KMS-11 (cell line): ENCODE measurements at regions not wholly inside any gene's neighbourhood (a gene's known extent, or its start where the extent isn't known, plus 50 kb on each side); places are given as distances from the start of the nearest gene placed in this dataset.

ENCODE experiments used
- H2AFZ ChIP-seq: fragments of 200-600 bp; sonication (generic); 2 replicates; pipeline ENCODE4 v1.6.1; 2016; ENCODE audit warnings: antibody characterized with exemption, mixed run types, low read depth
- H3K27ac ChIP-seq: fragments of 200-600 bp; sonication (generic); 2 replicates; pipeline ENCODE4 v1.6.1; 2016; ENCODE audit warnings: mild to moderate bottlenecking, mixed run types
- H3K27me3 ChIP-seq: fragments of 200-600 bp; sonication (generic); 2 replicates; pipeline ENCODE4 v1.6.1; 2017; ENCODE audit warnings: mild to moderate bottlenecking, low read depth, mixed run types, moderate library complexity; ENCODE audit not compliant: insufficient read depth
- H3K36me3 ChIP-seq: fragments of 200-600 bp; sonication (generic); 2 replicates; pipeline ENCODE4 v1.6.1; 2017; ENCODE audit warnings: mild to moderate bottlenecking, mixed run types; ENCODE audit not compliant: insufficient read depth
- H3K4me1 ChIP-seq: fragments of 200-600 bp; sonication (generic); 2 replicates; pipeline ENCODE4 v1.6.1; 2016; ENCODE audit warnings: mild to moderate bottlenecking, low read depth, mixed run types; ENCODE audit not compliant: poor library complexity, severe bottlenecking
- H3K4me2 ChIP-seq: fragments of 200-600 bp; sonication (generic); 2 replicates; pipeline ENCODE4 v1.7.0; 2016; ENCODE audit warnings: mild to moderate bottlenecking, mixed run types
- H3K4me3 ChIP-seq: fragments of 200-600 bp; sonication (generic); IDR thresholded peaks from 2 replicates; pipeline ENCODE4 v1.6.1; 2017; ENCODE audit warnings: low read depth, low read length, mixed read lengths; ENCODE audit not compliant: insufficient read depth
- H3K79me2 ChIP-seq: fragments of 200-600 bp; sonication (generic); 2 replicates; pipeline ENCODE4 v1.6.1; 2016; ENCODE audit warnings: low read depth, mixed run types; ENCODE audit not compliant: insufficient read depth
- H3K9ac ChIP-seq: fragments of 200-600 bp; sonication (generic); 2 replicates; pipeline ENCODE4 v1.6.1; 2016; ENCODE audit warnings: mild to moderate bottlenecking, mixed run types
- H4K20me1 ChIP-seq: fragments of 200-600 bp; sonication (generic); 2 replicates; pipeline ENCODE4 v1.6.1; 2016; ENCODE audit warnings: mild to moderate bottlenecking, mixed run types; ENCODE audit not compliant: insufficient read depth
- TF ChIP-seq, protein P1 (sequence below): fragments of 200-600 bp; sonication (generic); conservative IDR thresholded peaks from 2 replicates; pipeline ENCODE4 v1.6.1; 2017; ENCODE audit warnings: low read depth, mild to moderate bottlenecking, antibody characterized with exemption, low read length, moderate library complexity, mixed read lengths

DNA sequence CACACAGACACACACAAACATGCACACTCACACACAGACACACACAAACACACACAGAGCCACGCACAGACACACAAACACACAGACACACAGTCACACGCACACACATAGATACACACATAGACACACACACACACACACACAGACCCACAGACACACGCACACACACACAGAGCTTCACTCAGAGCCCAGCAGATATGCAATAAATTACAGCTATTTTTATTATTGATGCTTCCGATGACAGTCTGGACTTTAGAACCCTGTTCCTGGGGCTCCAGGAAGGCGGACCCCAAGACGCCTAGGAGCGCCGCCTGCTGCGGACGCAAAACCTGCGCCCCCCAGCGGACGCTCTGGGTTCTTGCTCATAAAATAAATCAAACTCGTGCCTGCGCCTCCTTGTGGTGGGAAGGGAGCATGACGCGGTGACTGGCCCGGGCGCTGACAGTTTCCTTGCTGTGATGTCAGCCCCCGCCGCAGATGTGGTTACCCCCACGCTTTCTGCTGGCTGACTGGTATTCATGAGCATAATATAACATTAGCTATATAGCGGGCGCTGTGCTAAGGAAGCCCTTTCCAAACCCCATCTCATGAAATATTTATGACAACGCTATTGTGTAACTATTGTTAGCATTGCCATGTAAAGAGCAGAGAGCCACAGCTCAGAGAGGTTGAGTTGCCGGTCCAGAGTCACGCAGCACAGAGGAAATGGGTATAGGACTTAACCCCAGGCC, 64.4 kb upstream of the TM9SF2 start:
- no peak overlapping the region for H3K9ac ChIP-seq
- TF ChIP-seq, protein P1, sequence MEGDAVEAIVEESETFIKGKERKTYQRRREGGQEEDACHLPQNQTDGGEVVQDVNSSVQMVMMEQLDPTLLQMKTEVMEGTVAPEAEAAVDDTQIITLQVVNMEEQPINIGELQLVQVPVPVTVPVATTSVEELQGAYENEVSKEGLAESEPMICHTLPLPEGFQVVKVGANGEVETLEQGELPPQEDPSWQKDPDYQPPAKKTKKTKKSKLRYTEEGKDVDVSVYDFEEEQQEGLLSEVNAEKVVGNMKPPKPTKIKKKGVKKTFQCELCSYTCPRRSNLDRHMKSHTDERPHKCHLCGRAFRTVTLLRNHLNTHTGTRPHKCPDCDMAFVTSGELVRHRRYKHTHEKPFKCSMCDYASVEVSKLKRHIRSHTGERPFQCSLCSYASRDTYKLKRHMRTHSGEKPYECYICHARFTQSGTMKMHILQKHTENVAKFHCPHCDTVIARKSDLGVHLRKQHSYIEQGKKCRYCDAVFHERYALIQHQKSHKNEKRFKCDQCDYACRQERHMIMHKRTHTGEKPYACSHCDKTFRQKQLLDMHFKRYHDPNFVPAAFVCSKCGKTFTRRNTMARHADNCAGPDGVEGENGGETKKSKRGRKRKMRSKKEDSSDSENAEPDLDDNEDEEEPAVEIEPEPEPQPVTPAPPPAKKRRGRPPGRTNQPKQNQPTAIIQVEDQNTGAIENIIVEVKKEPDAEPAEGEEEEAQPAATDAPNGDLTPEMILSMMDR = peak; percentile 95

DNA sequence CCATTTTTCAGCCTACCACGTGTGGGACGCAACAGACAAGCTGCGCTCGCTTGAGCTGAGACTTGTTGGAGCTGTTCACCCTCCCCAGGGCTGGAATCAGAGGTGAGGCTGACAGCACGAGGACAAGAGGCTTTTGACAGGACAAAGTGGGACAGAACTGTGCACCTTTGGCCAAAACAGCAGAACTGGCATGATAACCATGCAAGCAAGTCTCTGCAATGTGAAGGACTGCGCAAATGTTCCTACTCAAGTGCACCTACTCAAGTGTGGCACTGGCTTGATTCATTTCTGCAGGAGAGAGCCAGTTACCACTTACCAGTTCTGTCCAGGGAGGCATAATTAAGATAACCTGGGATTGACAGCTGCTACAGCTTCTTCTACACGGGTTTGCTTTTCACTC, 62.2 kb upstream of the TM9SF2 start:
- no peak overlapping the region for H3K27ac ChIP-seq
- H3K4me2 ChIP-seq = no peak overlapping the region
- no peak overlapping the region for H3K4me3 ChIP-seq
- H3K79me2 ChIP-seq = no peaks in the 10 kb centered on the region
- H3K9ac ChIP-seq = no peak overlapping the region
- peaks cover 3% of the 10 kb centered on the region for H3K4me1 ChIP-seq
- H3K27me3 ChIP-seq = no peaks in the 10 kb centered on the region
- no peak overlapping the region for H2AFZ ChIP-seq
- H4K20me1 ChIP-seq = no peaks in the 10 kb centered on the region
- TF ChIP-seq, protein P1 = no peak
- no peaks in the 10 kb centered on the region for H3K36me3 ChIP-seq

More for the DNA sequence above, 64.4 kb upstream of the TM9SF2 start:
- Histone ChIP-seq H3K36me3 (no peaks in the 10 kb centered on the region), H3K4me1 (peaks cover 19% of the 10 kb centered on the region), H4K20me1 (no peaks in the 10 kb centered on the region), H3K79me2 (no peaks in the 10 kb centered on the region), H3K4me2 (peak overlapping the region; percentile 9; the same call in 1 of the 2 replicates), H2AFZ (no peak overlapping the region; the same call in 1 of the 2 replicates), H3K27ac (no peak overlapping the region), H3K4me3 (no peak overlapping the region), H3K27me3 (no peaks in the 10 kb centered on the region)

DNA sequence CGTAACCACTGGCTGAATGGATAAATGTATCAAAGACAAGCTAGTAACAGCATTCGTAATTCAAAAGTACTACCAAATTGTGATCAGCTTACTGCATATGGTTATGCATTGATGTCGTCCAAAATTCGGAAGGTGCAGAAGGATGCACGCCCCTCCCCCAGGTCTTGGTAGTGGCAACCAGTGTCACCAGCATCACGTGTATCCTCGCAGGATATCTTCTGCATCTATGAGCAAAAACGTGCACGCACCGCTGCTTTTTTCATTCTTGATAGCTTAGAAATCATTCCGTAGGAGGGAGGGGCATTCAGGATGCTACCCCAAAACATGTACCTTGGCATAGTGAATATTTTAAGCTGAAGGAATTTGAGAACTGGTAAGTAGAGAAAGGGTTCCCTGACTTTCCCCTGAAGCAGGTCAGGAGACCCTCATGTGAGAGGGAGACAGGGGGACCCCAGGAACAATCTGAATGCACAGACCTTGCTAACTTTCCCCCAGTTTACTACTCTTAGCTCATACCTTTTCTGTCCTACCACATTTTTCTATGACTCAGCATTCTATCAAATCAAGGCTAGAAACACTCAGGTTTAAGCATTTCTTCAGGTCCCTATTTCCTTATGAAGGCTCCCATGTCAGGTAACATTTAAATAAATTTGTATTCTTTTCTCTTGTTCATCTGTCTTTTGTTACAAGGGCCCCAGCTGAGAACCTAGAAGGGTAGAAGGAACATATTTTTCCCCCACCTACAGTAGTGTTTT, 61.2 kb upstream of the TM9SF2 start:
- no peak overlapping the region for H3K9ac ChIP-seq
- no peaks in the 10 kb centered on the region for H3K36me3 ChIP-seq
- H3K4me1 ChIP-seq = peaks cover 3% of the 10 kb centered on the region
- TF ChIP-seq, protein P1 = no peak
- no peaks in the 10 kb centered on the region for H4K20me1 ChIP-seq
- H3K4me2 ChIP-seq = no peak overlapping the region
- H3K27ac ChIP-seq = no peak overlapping the region
- no peaks in the 10 kb centered on the region for H3K27me3 ChIP-seq
- no peak overlapping the region for H3K4me3 ChIP-seq
- no peaks in the 10 kb centered on the region for H3K79me2 ChIP-seq
- H2AFZ ChIP-seq = no peak overlapping the region

DNA sequence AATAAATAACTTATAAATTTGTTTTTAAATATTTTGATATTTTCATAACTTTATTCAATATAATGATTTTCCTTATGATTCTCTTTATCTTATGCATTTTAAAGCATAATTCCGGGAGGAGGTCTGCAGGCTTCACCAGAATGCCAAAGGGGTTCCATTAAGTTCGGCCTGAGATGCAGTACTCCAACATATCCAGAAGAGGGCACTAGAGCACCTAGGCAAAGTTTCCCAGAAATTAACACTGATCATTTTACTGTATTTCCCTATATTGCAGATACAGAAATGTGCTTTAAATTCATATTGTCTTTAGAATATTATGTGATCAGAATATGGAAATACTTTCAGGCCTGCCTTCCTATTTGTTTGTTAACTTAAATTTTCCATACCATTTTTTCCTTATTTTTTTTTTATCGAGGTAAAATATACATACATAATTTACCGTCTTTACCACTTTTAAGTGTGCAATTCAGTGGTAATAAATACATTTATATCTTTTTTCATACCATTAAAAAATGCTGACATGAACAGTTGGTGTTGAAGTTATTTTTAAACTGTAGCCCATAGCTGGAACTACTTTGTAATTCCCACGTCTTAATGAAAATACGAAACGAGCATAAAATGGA, 58.9 kb upstream of the TM9SF2 start:
- H2AFZ ChIP-seq = no peak overlapping the region
- no peaks in the 10 kb centered on the region for H4K20me1 ChIP-seq
- TF ChIP-seq, protein P1 = peak; percentile 75; the same call in 1 of the 2 replicates

More for the DNA sequence above, 58.9 kb upstream of the TM9SF2 start:
- Histone ChIP-seq H3K4me2 (no peak overlapping the region), H3K79me2 (no peaks in the 10 kb centered on the region), H3K4me3 (no peak overlapping the region), H3K36me3 (no peaks in the 10 kb centered on the region), H3K9ac (no peak overlapping the region), H3K27me3 (no peaks in the 10 kb centered on the region), H3K4me1 (no peaks in the 10 kb centered on the region), H3K27ac (no peak overlapping the region)
